ENCODE measurements at regions not wholly inside any gene's neighbourhood (a gene's known extent, or its start where the extent isn't known, plus 50 kb on each side); places are given as distances from the start of the nearest gene placed in this dataset.

GRCh38 chr4:59938166-59938565 lies 1262.0 kb upstream of the ADGRL3 start:
- DNase-seq: no peak
- no peaks in the 10 kb centered on the region for H3K36me3 ChIP-seq (replicated peaks)
- no peak overlapping the region for H3K27ac ChIP-seq
- H3K27me3 ChIP-seq (replicated peaks): no peaks in the 10 kb centered on the region
- TF ChIP-seq CTCF (IDR thresholded peaks at IDR 0.05; ENCODE audit: low read depth, low read length, missing control alignments): no peak
- in situ Hi-C loops (cut with HindIII; ENCODE audit: low pct_ligation_motif_present, low sequenced_read_pairs): no loop called here
- no peak overlapping the region for H3K4me3 ChIP-seq (ENCODE audit: low read depth, low read length)

DNA sequence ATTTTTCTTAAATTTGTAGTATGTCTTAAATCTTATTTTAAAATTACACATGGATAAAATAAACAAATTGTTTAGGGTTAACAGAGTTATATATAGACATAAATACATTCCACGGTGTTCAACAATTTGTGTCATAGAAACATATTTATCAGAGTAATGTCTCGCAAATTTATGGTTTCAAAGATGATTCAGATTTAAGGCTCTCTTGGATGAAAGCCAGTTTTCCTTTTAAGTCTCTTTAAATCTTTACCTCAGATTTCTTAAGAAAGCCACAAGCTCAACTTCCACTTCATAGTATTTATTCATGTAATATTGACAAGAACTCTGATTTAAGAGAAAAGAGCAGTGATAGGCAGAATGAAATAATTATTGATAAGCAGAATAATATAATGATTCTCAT lies 1254.8 kb upstream of the ADGRL3 start:
- H3K27ac ChIP-seq: no peak overlapping the region

DNA sequence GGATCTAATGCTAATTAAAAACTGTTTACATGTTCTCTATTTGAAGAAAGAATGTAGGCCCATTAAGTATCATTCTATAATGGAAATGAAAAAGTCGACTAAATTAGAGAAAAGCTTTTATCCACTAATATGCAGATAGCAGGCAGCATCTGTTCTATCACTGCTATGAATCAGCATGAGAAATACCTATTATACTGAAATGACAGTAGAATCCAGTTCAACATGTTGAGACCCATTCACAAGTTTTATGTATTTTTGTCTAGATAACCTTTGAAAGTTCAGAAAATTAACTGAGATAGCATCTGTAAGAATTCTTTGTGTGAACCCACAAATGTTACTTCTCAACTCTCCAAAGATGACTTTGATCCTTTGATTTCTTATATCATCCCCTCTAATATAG lies 1254.4 kb upstream of the ADGRL3 start:
- in situ Hi-C loops (cut with HindIII; ENCODE audit: low pct_ligation_motif_present, low sequenced_read_pairs): no loop called here
- H3K27ac ChIP-seq: no peak overlapping the region

More for the DNA sequence above, 1254.8 kb upstream of the ADGRL3 start:
- Histone ChIP-seq H3K27me3 (replicated peaks) (no peaks in the 10 kb centered on the region), H3K36me3 (replicated peaks) (no peaks in the 10 kb centered on the region), H3K4me3 (ENCODE audit: low read depth, low read length) (no peak overlapping the region)
- TF ChIP-seq CTCF (IDR thresholded peaks at IDR 0.05; ENCODE audit: low read depth, low read length, missing control alignments): no peak
- DNase-seq: no peak
- in situ Hi-C loops (cut with HindIII; ENCODE audit: low pct_ligation_motif_present, low sequenced_read_pairs): no loop called here

GRCh38 chr4:59956366-59956765 lies 1243.8 kb upstream of the ADGRL3 start:
- Histone ChIP-seq H3K4me3 (ENCODE audit: low read depth, low read length) (no peak overlapping the region), H3K27ac (no peak overlapping the region), H3K27me3 (replicated peaks) (no peaks in the 10 kb centered on the region), H3K36me3 (replicated peaks) (no peaks in the 10 kb centered on the region)
- in situ Hi-C loops (cut with HindIII; ENCODE audit: low pct_ligation_motif_present, low sequenced_read_pairs): no loop called here
- no peak for DNase-seq
- TF ChIP-seq CTCF (IDR thresholded peaks at IDR 0.05; ENCODE audit: low read depth, low read length, missing control alignments): no peak

More for the DNA sequence above, 1254.4 kb upstream of the ADGRL3 start:
- Histone ChIP-seq H3K36me3 (replicated peaks) (no peaks in the 10 kb centered on the region), H3K27me3 (replicated peaks) (no peaks in the 10 kb centered on the region), H3K4me3 (ENCODE audit: low read depth, low read length) (no peak overlapping the region)
- no peak for DNase-seq
- TF ChIP-seq CTCF (IDR thresholded peaks at IDR 0.05; ENCODE audit: low read depth, low read length, missing control alignments): no peak

- no peaks in the 10 kb centered on the region for H3K36me3 ChIP-seq (replicated peaks)
- H3K27me3 ChIP-seq (replicated peaks): no peaks in the 10 kb centered on the region
- H3K4me3 ChIP-seq (ENCODE audit: low read depth, low read length): no peak overlapping the region
- no peak overlapping the region for H3K27ac ChIP-seq
- in situ Hi-C loops (cut with HindIII; ENCODE audit: low pct_ligation_motif_present, low sequenced_read_pairs): no loop called here
- DNase-seq: no peak
- TF ChIP-seq CTCF (IDR thresholded peaks at IDR 0.05; ENCODE audit: low read depth, low read length, missing control alignments): no peak
Measured at GRCh38 chr4:59960143-59960542, 1240.0 kb upstream of the ADGRL3 start.

DNA sequence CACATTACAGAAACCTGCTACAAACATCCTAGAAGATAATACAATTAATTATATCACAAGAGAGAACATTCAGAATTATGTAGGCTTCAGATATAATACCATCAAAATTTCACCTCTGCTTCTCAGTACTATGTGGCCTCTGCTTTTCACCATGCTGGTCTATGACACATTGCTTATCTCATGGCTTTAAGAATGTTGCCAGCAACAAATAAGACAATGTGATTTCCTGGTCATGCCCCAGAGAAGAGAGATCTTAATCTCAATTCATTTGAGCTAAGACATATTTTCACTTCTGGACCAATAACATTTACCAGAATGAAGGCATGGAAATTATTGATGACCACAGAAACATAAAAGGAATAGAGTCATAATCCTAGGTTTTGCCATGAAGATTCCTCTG lies 1233.4 kb upstream of the ADGRL3 start:
- no peaks in the 10 kb centered on the region for H3K36me3 ChIP-seq (replicated peaks)
- in situ Hi-C loops (cut with HindIII; ENCODE audit: low pct_ligation_motif_present, low sequenced_read_pairs): no loop called here
- no peaks in the 10 kb centered on the region for H3K27me3 ChIP-seq (replicated peaks)
- TF ChIP-seq CTCF (IDR thresholded peaks at IDR 0.05; ENCODE audit: low read depth, low read length, missing control alignments): no peak
- no peak overlapping the region for H3K27ac ChIP-seq
- no peak for DNase-seq
- H3K4me3 ChIP-seq (ENCODE audit: low read depth, low read length): no peak overlapping the region
